ENCODE measurements at regions not wholly inside any gene's neighbourhood (a gene's known extent, or its start where the extent isn't known, plus 50 kb on each side); places are given as distances from the start of the nearest gene placed in this dataset.

GRCh38 chr6:102458990-102459389, 1065.5 kb downstream of the GRIK2 start:
- H3K4me3 ChIP-seq (ENCODE audit: low read depth, low read length), result no peak overlapping the region
- no peak overlapping the region for H3K9ac ChIP-seq (ENCODE audit: low read length)
- H3K9me3 ChIP-seq (ENCODE audit: control insufficient read depth, insufficient read depth, low read depth, low read length), result no peaks in the 10 kb centered on the region
- H3K4me1 ChIP-seq (ENCODE audit: control insufficient read depth, insufficient read depth, low read length), result no peaks in the 10 kb centered on the region
- no peaks in the 10 kb centered on the region for H3K36me3 ChIP-seq (ENCODE audit: control insufficient read depth, insufficient read depth, low read length)
- no peak overlapping the region for H3K27ac ChIP-seq (ENCODE audit: low read depth, low read length)
- peaks cover 59% of the 10 kb centered on the region for H3K27me3 ChIP-seq (ENCODE audit: control insufficient read depth, insufficient read depth, low read length)

- Histone ChIP-seq H3K27ac (ENCODE audit: low read depth, low read length) (no peak overlapping the region), H3K36me3 (ENCODE audit: control insufficient read depth, insufficient read depth, low read length) (no peaks in the 10 kb centered on the region), H3K9me3 (ENCODE audit: control insufficient read depth, insufficient read depth, low read depth, low read length) (no peaks in the 10 kb centered on the region), H3K4me3 (ENCODE audit: low read depth, low read length) (no peak overlapping the region), H3K4me1 (ENCODE audit: control insufficient read depth, insufficient read depth, low read length) (no peaks in the 10 kb centered on the region), H3K27me3 (ENCODE audit: control insufficient read depth, insufficient read depth, low read length) (no peaks in the 10 kb centered on the region), H3K9ac (ENCODE audit: low read length) (no peak overlapping the region)
These were observed 1044.7 kb downstream of the GRIK2 start for GRCh38 chr6:102438171-102438570.

GRCh38 chr6:102417368-102417998, 1024.0 kb downstream of the GRIK2 start:
- Histone ChIP-seq H3K36me3 (ENCODE audit: control insufficient read depth, insufficient read depth, low read length) (no peaks in the 10 kb centered on the region), H3K4me3 (ENCODE audit: low read depth, low read length) (no peak overlapping the region), H3K27ac (ENCODE audit: low read depth, low read length) (no peak overlapping the region), H3K9me3 (ENCODE audit: control insufficient read depth, insufficient read depth, low read depth, low read length) (no peaks in the 10 kb centered on the region), H3K27me3 (ENCODE audit: control insufficient read depth, insufficient read depth, low read length) (no peaks in the 10 kb centered on the region), H3K9ac (ENCODE audit: low read length) (no peak overlapping the region), H3K4me1 (ENCODE audit: control insufficient read depth, insufficient read depth, low read length) (no peaks in the 10 kb centered on the region)

GRCh38 chr6:102415891-102416290, 1022.4 kb downstream of the GRIK2 start:
- Histone ChIP-seq H3K4me1 (ENCODE audit: control insufficient read depth, insufficient read depth, low read length) (no peaks in the 10 kb centered on the region), H3K9me3 (ENCODE audit: control insufficient read depth, insufficient read depth, low read depth, low read length) (no peaks in the 10 kb centered on the region), H3K4me3 (ENCODE audit: low read depth, low read length) (no peak overlapping the region), H3K36me3 (ENCODE audit: control insufficient read depth, insufficient read depth, low read length) (no peaks in the 10 kb centered on the region), H3K27me3 (ENCODE audit: control insufficient read depth, insufficient read depth, low read length) (no peaks in the 10 kb centered on the region), H3K9ac (ENCODE audit: low read length) (no peak overlapping the region), H3K27ac (ENCODE audit: low read depth, low read length) (no peak overlapping the region)

- H3K27ac ChIP-seq (ENCODE audit: low read depth, low read length), result no peak overlapping the region
- H3K4me3 ChIP-seq (ENCODE audit: low read depth, low read length), result no peak overlapping the region
- H3K9me3 ChIP-seq (ENCODE audit: control insufficient read depth, insufficient read depth, low read depth, low read length), result no peaks in the 10 kb centered on the region
- H3K27me3 ChIP-seq (ENCODE audit: control insufficient read depth, insufficient read depth, low read length), result no peaks in the 10 kb centered on the region
- H3K36me3 ChIP-seq (ENCODE audit: control insufficient read depth, insufficient read depth, low read length), result no peaks in the 10 kb centered on the region
- no peak overlapping the region for H3K9ac ChIP-seq (ENCODE audit: low read length)
- H3K4me1 ChIP-seq (ENCODE audit: control insufficient read depth, insufficient read depth, low read length), result no peaks in the 10 kb centered on the region
These were observed 1018.3 kb downstream of the GRIK2 start for GRCh38 chr6:102411796-102412195.

- no peaks in the 10 kb centered on the region for H3K4me1 ChIP-seq (ENCODE audit: control insufficient read depth, insufficient read depth, low read length)
- no peak overlapping the region for H3K9ac ChIP-seq (ENCODE audit: low read length)
- no peaks in the 10 kb centered on the region for H3K9me3 ChIP-seq (ENCODE audit: control insufficient read depth, insufficient read depth, low read depth, low read length)
These were observed 1014.6 kb downstream of the GRIK2 start for GRCh38 chr6:102407886-102408741.

GRCh38 chr6:102405860-102406259, 1012.4 kb downstream of the GRIK2 start:
- no peak overlapping the region for H3K27ac ChIP-seq (ENCODE audit: low read depth, low read length)
- no peaks in the 10 kb centered on the region for H3K27me3 ChIP-seq (ENCODE audit: control insufficient read depth, insufficient read depth, low read length)
- H3K9ac ChIP-seq (ENCODE audit: low read length), result no peak overlapping the region
- H3K9me3 ChIP-seq (ENCODE audit: control insufficient read depth, insufficient read depth, low read depth, low read length), result no peaks in the 10 kb centered on the region
- no peaks in the 10 kb centered on the region for H3K36me3 ChIP-seq (ENCODE audit: control insufficient read depth, insufficient read depth, low read length)
- H3K4me3 ChIP-seq (ENCODE audit: low read depth, low read length), result no peak overlapping the region
- no peaks in the 10 kb centered on the region for H3K4me1 ChIP-seq (ENCODE audit: control insufficient read depth, insufficient read depth, low read length)

More at GRCh38 chr6:102407886-102408741, 1014.6 kb downstream of the GRIK2 start:
- Histone ChIP-seq H3K27ac (ENCODE audit: low read depth, low read length) (no peak overlapping the region), H3K27me3 (ENCODE audit: control insufficient read depth, insufficient read depth, low read length) (no peaks in the 10 kb centered on the region), H3K36me3 (ENCODE audit: control insufficient read depth, insufficient read depth, low read length) (no peaks in the 10 kb centered on the region), H3K4me3 (ENCODE audit: low read depth, low read length) (no peak overlapping the region)

- Histone ChIP-seq H3K4me1 (ENCODE audit: control insufficient read depth, insufficient read depth, low read length) (peaks cover 7% of the 10 kb centered on the region; the same call in 1 of the 2 replicates), H3K4me3 (ENCODE audit: low read depth, low read length) (no peak overlapping the region), H3K36me3 (ENCODE audit: control insufficient read depth, insufficient read depth, low read length) (no peaks in the 10 kb centered on the region), H3K9me3 (ENCODE audit: control insufficient read depth, insufficient read depth, low read depth, low read length) (no peaks in the 10 kb centered on the region), H3K27ac (ENCODE audit: low read depth, low read length) (no peak overlapping the region), H3K27me3 (ENCODE audit: control insufficient read depth, insufficient read depth, low read length) (no peaks in the 10 kb centered on the region), H3K9ac (ENCODE audit: low read length) (no peak overlapping the region)
These were observed 1009.3 kb downstream of the GRIK2 start for GRCh38 chr6:102402635-102403329.

- H3K4me3 ChIP-seq (ENCODE audit: low read depth, low read length), result no peak overlapping the region
- no peak overlapping the region for H3K9ac ChIP-seq (ENCODE audit: low read length)
- H3K27me3 ChIP-seq (ENCODE audit: control insufficient read depth, insufficient read depth, low read length), result no peaks in the 10 kb centered on the region
- H3K27ac ChIP-seq (ENCODE audit: low read depth, low read length), result peak overlapping the region; percentile 55; the same call in 1 of the 2 replicates
- H3K36me3 ChIP-seq (ENCODE audit: control insufficient read depth, insufficient read depth, low read length), result no peaks in the 10 kb centered on the region
- no peaks in the 10 kb centered on the region for H3K9me3 ChIP-seq (ENCODE audit: control insufficient read depth, insufficient read depth, low read depth, low read length)
- peaks cover 7% of the 10 kb centered on the region; the same call in 1 of the 2 replicates for H3K4me1 ChIP-seq (ENCODE audit: control insufficient read depth, insufficient read depth, low read length)
These were observed 1005.4 kb downstream of the GRIK2 start for GRCh38 chr6:102398788-102399390.

- H3K4me3 ChIP-seq (ENCODE audit: low read depth, low read length), result no peak overlapping the region
- H3K9me3 ChIP-seq (ENCODE audit: control insufficient read depth, insufficient read depth, low read depth, low read length), result no peaks in the 10 kb centered on the region
- H3K4me1 ChIP-seq (ENCODE audit: control insufficient read depth, insufficient read depth, low read length), result no peaks in the 10 kb centered on the region
- no peak overlapping the region for H3K9ac ChIP-seq (ENCODE audit: low read length)
- H3K27me3 ChIP-seq (ENCODE audit: control insufficient read depth, insufficient read depth, low read length), result no peaks in the 10 kb centered on the region
- no peak overlapping the region for H3K27ac ChIP-seq (ENCODE audit: low read depth, low read length)
- no peaks in the 10 kb centered on the region for H3K36me3 ChIP-seq (ENCODE audit: control insufficient read depth, insufficient read depth, low read length)
These were observed 997.0 kb downstream of the GRIK2 start for GRCh38 chr6:102390541-102390940.

All from HUES6 (cell line).